Testis (tissue), 2 donors: ENCODE measurements at regions not wholly inside any gene's neighbourhood (a gene's known extent, or its start where the extent isn't known, plus 50 kb on each side); places are given as distances from the start of the nearest gene placed in this dataset.

Source experiments
- DNase-seq: peaks from one replicate; pipeline ENCODE4 v3.0.0-alpha.2; 2019
- H3K27ac ChIP-seq, 2 donors: fragments of 200-600 bp; sonication (generic); one replicate each; pipeline ENCODE4 v1.5.1; 2019
- H3K27me3 ChIP-seq: fragments of 200-600 bp; sonication (generic); one replicate; pipeline ENCODE4 v1.5.1; 2019
- H3K36me3 ChIP-seq: fragments of 200-600 bp; sonication (generic); one replicate; pipeline ENCODE4 v1.5.1; 2017; ENCODE audit warnings: low read depth; ENCODE audit errors: missing control alignments
- H3K4me1 ChIP-seq: fragments of 200-600 bp; sonication (generic); one replicate; pipeline ENCODE4 v1.5.1; 2019
- H3K4me3 ChIP-seq, 2 donors: fragments of 200-600 bp; sonication (generic); one replicate each; pipeline ENCODE4 v1.5.1; 2017 to 2019
- H3K9me3 ChIP-seq: fragments of 200-600 bp; sonication (generic); one replicate; pipeline ENCODE4 v1.5.1; 2017
- CTCF ChIP-seq, 3 experiments: fragments of 450-650 bp in 2 of 3; fragments of 200-600 bp in 1 of 3; sonication (generic) in 1 of 3; IDR thresholded peaks; one replicate each; pipeline ENCODE4 v1.5.1; 2016 to 2019; ENCODE audit warnings: antibody characterized with exemption in 3 of 3, mild to moderate bottlenecking in 2 of 3, moderate library complexity in 1 of 3
- POLR2A ChIP-seq: fragments of 450-650 bp; IDR thresholded peaks from one replicate; pipeline ENCODE4 v1.6.1; 2017; ENCODE audit warnings: antibody characterized with exemption, mild to moderate bottlenecking, moderate library complexity
- WGBS, 2 donors: methylation state at CpG; one replicate each; pipeline ENCODE4 v1.1.5; 2018; 5-methylcytosine and 5-hydroxymethylcytosine counted together
- intact Hi-C: fragments of 100-400 bp; cut with DNase I; formaldehyde crosslinking; loops from one replicate; pipeline ENCODE4 v1.15.1; 2023; ENCODE audit warnings: low total_unique reads

- no peak for DNase-seq
- no peaks in the 10 kb centered on the region for H3K9me3 ChIP-seq
- no peaks in the 10 kb centered on the region for H3K27me3 ChIP-seq
- no peak overlapping the region for H3K4me3 ChIP-seq
- 71 to 72% methylated on average over 4 of the region's 4 CpGs for WGBS, 2 donors
- TF ChIP-seq POLR2A (no peak), CTCF (IDR thresholded peaks at IDR 0.05) (no peak)
- no peaks in the 10 kb centered on the region for H3K36me3 ChIP-seq
- H3K27ac ChIP-seq = no peak overlapping the region
- H3K4me1 ChIP-seq = no peaks in the 10 kb centered on the region
- intact Hi-C loops = no loop called here
These were observed 71.7 kb upstream of the TPK1 start for GRCh38 chr7:144907577-144907976.

- H3K27ac ChIP-seq = no peak overlapping the region
- intact Hi-C loops = no loop called here
- no peak overlapping the region for H3K4me3 ChIP-seq
- no peaks in the 10 kb centered on the region for H3K27me3 ChIP-seq
- no peaks in the 10 kb centered on the region for H3K36me3 ChIP-seq
- DNase-seq = no peak
- no peaks in the 10 kb centered on the region for H3K4me1 ChIP-seq
- TF ChIP-seq POLR2A (no peak), CTCF (IDR thresholded peaks at IDR 0.05) (no peak)
- H3K9me3 ChIP-seq = no peaks in the 10 kb centered on the region
- WGBS, 2 donors = 83 to 92% methylated on average over 3 of the region's 3 CpGs
These were observed 67.3 kb upstream of the TPK1 start for GRCh38 chr7:144903201-144903600.

GRCh38 chr7:144892761-144893160 is 56.9 kb upstream of the TPK1 start:
- no peak for DNase-seq

More at GRCh38 chr7:144892761-144893160, 56.9 kb upstream of the TPK1 start:
- H3K36me3 ChIP-seq = no peaks in the 10 kb centered on the region
- TF ChIP-seq POLR2A = no peak
- no peak for TF ChIP-seq CTCF (IDR thresholded peaks at IDR 0.05)
- no peaks in the 10 kb centered on the region for H3K4me1 ChIP-seq
- 55 to 72% methylated on average over 3 of the region's 3 CpGs for WGBS, 2 donors
- H3K4me3 ChIP-seq = no peak overlapping the region
- intact Hi-C loops = no loop called here
- H3K27me3 ChIP-seq = no peaks in the 10 kb centered on the region
- no peaks in the 10 kb centered on the region for H3K9me3 ChIP-seq
- no peak overlapping the region for H3K27ac ChIP-seq
